ENCODE measurements at regions not wholly inside any gene's neighbourhood (a gene's known extent, or its start where the extent isn't known, plus 50 kb on each side); places are given as distances from the start of the nearest gene placed in this dataset.

GRCh38 chr7:153941061-153941460 lies 111.1 kb upstream of the DPP6 start:
- TF ChIP-seq CEBPB (IDR thresholded peaks at IDR 0.05), result no peak
- no peak for TF ChIP-seq MAX (IDR thresholded peaks at IDR 0.05)
- no peak for TF ChIP-seq ZBTB7A (IDR thresholded peaks at IDR 0.05; ENCODE audit: low read depth)
- TF ChIP-seq CREB1 (IDR thresholded peaks at IDR 0.05; ENCODE audit: low read depth), result no peak
- no peak for TF ChIP-seq NFIC (IDR thresholded peaks at IDR 0.05)
- TF ChIP-seq FOXM1 (IDR thresholded peaks at IDR 0.05; ENCODE audit: borderline replicate concordance, low read depth), result no peak
- TF ChIP-seq, protein P1, sequence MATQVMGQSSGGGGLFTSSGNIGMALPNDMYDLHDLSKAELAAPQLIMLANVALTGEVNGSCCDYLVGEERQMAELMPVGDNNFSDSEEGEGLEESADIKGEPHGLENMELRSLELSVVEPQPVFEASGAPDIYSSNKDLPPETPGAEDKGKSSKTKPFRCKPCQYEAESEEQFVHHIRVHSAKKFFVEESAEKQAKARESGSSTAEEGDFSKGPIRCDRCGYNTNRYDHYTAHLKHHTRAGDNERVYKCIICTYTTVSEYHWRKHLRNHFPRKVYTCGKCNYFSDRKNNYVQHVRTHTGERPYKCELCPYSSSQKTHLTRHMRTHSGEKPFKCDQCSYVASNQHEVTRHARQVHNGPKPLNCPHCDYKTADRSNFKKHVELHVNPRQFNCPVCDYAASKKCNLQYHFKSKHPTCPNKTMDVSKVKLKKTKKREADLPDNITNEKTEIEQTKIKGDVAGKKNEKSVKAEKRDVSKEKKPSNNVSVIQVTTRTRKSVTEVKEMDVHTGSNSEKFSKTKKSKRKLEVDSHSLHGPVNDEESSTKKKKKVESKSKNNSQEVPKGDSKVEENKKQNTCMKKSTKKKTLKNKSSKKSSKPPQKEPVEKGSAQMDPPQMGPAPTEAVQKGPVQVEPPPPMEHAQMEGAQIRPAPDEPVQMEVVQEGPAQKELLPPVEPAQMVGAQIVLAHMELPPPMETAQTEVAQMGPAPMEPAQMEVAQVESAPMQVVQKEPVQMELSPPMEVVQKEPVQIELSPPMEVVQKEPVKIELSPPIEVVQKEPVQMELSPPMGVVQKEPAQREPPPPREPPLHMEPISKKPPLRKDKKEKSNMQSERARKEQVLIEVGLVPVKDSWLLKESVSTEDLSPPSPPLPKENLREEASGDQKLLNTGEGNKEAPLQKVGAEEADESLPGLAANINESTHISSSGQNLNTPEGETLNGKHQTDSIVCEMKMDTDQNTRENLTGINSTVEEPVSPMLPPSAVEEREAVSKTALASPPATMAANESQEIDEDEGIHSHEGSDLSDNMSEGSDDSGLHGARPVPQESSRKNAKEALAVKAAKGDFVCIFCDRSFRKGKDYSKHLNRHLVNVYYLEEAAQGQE (IDR thresholded peaks at IDR 0.05; ENCODE audit: low read depth), result no peak
- no peak for TF ChIP-seq EP300 (IDR thresholded peaks at IDR 0.05; ENCODE audit: borderline replicate concordance)
- no peak for TF ChIP-seq TAF1 (IDR thresholded peaks at IDR 0.05; ENCODE audit: low read depth)
- no peak for TF ChIP-seq TEAD4 (IDR thresholded peaks at IDR 0.05)
- TF ChIP-seq RAD21 (IDR thresholded peaks at IDR 0.05; ENCODE audit: low read depth), result no peak
- TF ChIP-seq EGR1 (IDR thresholded peaks at IDR 0.05), result no peak
- TF ChIP-seq YY1 (IDR thresholded peaks at IDR 0.05; ENCODE audit: low read depth), result no peak
- TF ChIP-seq TCF12 (IDR thresholded peaks at IDR 0.05; ENCODE audit: low read depth), result no peak
- TF ChIP-seq USF1 (IDR thresholded peaks at IDR 0.05), result no peak

DNA sequence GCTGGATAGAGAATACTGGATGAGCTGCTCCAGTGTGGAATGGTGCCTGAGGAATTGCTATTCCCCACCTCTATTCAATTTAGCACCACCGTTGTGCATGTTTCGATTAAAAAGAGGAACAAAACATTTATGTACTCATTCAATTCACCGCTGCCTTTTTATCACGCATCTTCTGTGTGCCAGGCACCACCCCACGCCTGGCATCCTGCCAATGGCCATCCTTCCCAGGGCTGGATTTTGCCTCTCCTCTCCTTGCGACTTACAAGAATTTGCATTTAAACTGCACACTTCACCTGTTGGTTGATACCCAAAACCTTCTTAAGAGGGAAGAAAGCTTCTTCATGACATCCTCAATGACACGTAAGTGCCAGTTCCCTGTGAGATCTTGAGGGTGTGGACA lies 110.2 kb upstream of the DPP6 start:
- TF ChIP-seq NFIC (IDR thresholded peaks at IDR 0.05) (no peak), ZBTB7A (IDR thresholded peaks at IDR 0.05; ENCODE audit: low read depth) (no peak), CREB1 (IDR thresholded peaks at IDR 0.05; ENCODE audit: low read depth) (no peak), RAD21 (IDR thresholded peaks at IDR 0.05; ENCODE audit: low read depth) (no peak), YY1 (IDR thresholded peaks at IDR 0.05; ENCODE audit: low read depth) (no peak), EGR1 (IDR thresholded peaks at IDR 0.05) (no peak), USF1 (IDR thresholded peaks at IDR 0.05) (no peak), EP300 (IDR thresholded peaks at IDR 0.05; ENCODE audit: borderline replicate concordance) (no peak), TAF1 (IDR thresholded peaks at IDR 0.05; ENCODE audit: low read depth) (no peak), MAX (IDR thresholded peaks at IDR 0.05) (no peak), TCF12 (IDR thresholded peaks at IDR 0.05; ENCODE audit: low read depth) (no peak)
- TF ChIP-seq, protein P1 (IDR thresholded peaks at IDR 0.05; ENCODE audit: low read depth), result no peak

- TF ChIP-seq TEAD4 (IDR thresholded peaks at IDR 0.05) (no peak), FOXM1 (IDR thresholded peaks at IDR 0.05; ENCODE audit: borderline replicate concordance, low read depth) (no peak)
Measured at GRCh38 chr7:153943457-153943856, 108.7 kb upstream of the DPP6 start.

DNA sequence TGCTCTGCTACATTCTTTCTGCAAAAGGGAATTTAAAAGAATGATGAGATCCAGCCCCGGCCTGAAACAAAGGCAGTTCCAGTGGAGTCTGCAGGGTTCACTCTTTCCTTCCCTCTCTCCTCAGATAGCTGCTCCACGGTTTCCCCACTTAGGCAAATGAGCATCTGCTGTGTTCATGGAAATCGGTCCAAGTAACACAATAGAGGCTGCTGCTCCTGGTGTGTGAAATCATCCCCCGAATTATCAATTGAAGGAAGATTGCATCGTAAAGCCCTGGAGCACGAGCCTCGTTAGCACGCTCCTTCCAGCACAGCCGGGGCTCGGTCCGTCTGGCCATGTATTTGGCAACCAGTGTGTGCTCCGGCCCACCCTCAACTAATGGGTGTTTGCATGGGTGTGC lies 108.3 kb upstream of the DPP6 start:
- TF ChIP-seq RAD21 (IDR thresholded peaks at IDR 0.05; ENCODE audit: low read depth) (no peak), USF1 (IDR thresholded peaks at IDR 0.05) (no peak), EGR1 (IDR thresholded peaks at IDR 0.05) (no peak), CEBPB (IDR thresholded peaks at IDR 0.05) (no peak), TAF1 (IDR thresholded peaks at IDR 0.05; ENCODE audit: low read depth) (no peak), YY1 (IDR thresholded peaks at IDR 0.05; ENCODE audit: low read depth) (no peak), NFIC (IDR thresholded peaks at IDR 0.05) (no peak), TEAD4 (IDR thresholded peaks at IDR 0.05) (no peak), ZBTB7A (IDR thresholded peaks at IDR 0.05; ENCODE audit: low read depth) (no peak), TCF12 (IDR thresholded peaks at IDR 0.05; ENCODE audit: low read depth) (no peak), MAX (IDR thresholded peaks at IDR 0.05) (no peak), EP300 (IDR thresholded peaks at IDR 0.05; ENCODE audit: borderline replicate concordance) (no peak), CREB1 (IDR thresholded peaks at IDR 0.05; ENCODE audit: low read depth) (no peak), FOXM1 (IDR thresholded peaks at IDR 0.05; ENCODE audit: borderline replicate concordance, low read depth) (no peak)
- TF ChIP-seq, protein P1 (IDR thresholded peaks at IDR 0.05; ENCODE audit: low read depth), result no peak
